ENCODE measurements at regions not wholly inside any gene's neighbourhood (a gene's known extent, or its start where the extent isn't known, plus 50 kb on each side); places are given as distances from the start of the nearest gene placed in this dataset.

DNA sequence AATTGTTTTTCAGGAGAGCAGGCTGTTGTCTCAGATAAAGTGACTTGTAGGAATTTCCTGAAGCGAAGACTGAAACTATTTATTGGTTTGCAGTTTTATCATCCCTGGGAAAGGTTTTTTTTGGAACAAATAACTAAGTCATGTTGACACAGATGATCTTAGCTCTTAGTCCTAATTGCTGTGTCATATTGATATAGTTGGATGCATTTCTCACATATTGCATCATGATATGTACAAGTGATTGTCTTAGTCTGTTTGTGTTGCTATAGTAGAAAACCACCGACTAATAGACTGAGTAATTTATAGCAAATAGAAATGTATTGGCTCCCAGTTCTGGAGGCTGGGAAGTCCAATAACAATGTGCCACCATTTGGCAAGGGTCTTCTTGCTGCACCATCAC lies 397.5 kb upstream of the PPP1R2C start:
- Histone ChIP-seq H3K4me3 (ENCODE audit: insufficient read depth, low read length) (no peak overlapping the region), H4K20me1 (ENCODE audit: insufficient read depth, low read length) (no peaks in the 10 kb centered on the region), H3K27ac (ENCODE audit: low read depth, low read length) (no peak overlapping the region), H3K4me2 (ENCODE audit: insufficient read depth, low read length) (no peak overlapping the region), H3K79me2 (ENCODE audit: insufficient read depth, low read length) (no peaks in the 10 kb centered on the region), H3K9me3 (ENCODE audit: low read depth, low read length) (no peaks in the 10 kb centered on the region), H2AFZ (ENCODE audit: low read length) (no peak overlapping the region), H3K36me3 (ENCODE audit: insufficient read depth, low read length) (no peaks in the 10 kb centered on the region), H3K27me3 (ENCODE audit: insufficient read depth, low read length) (no peaks in the 10 kb centered on the region), H3K4me1 (ENCODE audit: insufficient read depth, low read length) (no peaks in the 10 kb centered on the region)
- no peak for DNase-seq (ENCODE audit: insufficient read length, low spot score, missing footprints)
- TF ChIP-seq, protein P1, sequence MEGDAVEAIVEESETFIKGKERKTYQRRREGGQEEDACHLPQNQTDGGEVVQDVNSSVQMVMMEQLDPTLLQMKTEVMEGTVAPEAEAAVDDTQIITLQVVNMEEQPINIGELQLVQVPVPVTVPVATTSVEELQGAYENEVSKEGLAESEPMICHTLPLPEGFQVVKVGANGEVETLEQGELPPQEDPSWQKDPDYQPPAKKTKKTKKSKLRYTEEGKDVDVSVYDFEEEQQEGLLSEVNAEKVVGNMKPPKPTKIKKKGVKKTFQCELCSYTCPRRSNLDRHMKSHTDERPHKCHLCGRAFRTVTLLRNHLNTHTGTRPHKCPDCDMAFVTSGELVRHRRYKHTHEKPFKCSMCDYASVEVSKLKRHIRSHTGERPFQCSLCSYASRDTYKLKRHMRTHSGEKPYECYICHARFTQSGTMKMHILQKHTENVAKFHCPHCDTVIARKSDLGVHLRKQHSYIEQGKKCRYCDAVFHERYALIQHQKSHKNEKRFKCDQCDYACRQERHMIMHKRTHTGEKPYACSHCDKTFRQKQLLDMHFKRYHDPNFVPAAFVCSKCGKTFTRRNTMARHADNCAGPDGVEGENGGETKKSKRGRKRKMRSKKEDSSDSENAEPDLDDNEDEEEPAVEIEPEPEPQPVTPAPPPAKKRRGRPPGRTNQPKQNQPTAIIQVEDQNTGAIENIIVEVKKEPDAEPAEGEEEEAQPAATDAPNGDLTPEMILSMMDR (IDR thresholded peaks at IDR 0.05; ENCODE audit: extremely low read depth, low read depth, low read length): no peak

DNA sequence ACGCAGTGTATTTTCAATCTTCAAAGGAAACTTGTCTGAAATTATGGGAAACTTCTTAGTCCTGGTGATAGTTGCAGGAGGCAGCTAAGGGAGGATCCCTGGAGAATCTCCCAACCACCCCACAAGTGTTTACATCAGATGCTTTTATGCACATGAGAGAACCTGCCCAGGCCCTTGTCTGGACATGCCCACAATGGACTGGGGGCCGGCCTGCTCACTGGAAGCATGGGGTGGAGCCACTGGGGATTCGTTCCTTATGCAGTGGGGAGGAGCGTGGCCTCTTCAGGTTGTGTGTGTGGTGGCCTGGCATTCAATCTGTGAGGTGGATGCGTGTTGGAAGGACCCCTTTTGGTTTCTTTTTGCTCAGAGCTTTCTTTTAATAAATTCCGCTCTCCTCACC lies 398.7 kb upstream of the PPP1R2C start:
- Histone ChIP-seq H2AFZ (ENCODE audit: low read length) (no peak overlapping the region), H3K27ac (ENCODE audit: low read depth, low read length) (no peak overlapping the region), H3K4me2 (ENCODE audit: insufficient read depth, low read length) (no peak overlapping the region), H4K20me1 (ENCODE audit: insufficient read depth, low read length) (no peaks in the 10 kb centered on the region), H3K9me3 (ENCODE audit: low read depth, low read length) (no peaks in the 10 kb centered on the region), H3K4me1 (ENCODE audit: insufficient read depth, low read length) (no peaks in the 10 kb centered on the region), H3K79me2 (ENCODE audit: insufficient read depth, low read length) (no peaks in the 10 kb centered on the region), H3K4me3 (ENCODE audit: insufficient read depth, low read length) (no peak overlapping the region), H3K27me3 (ENCODE audit: insufficient read depth, low read length) (no peaks in the 10 kb centered on the region), H3K36me3 (ENCODE audit: insufficient read depth, low read length) (no peaks in the 10 kb centered on the region)
- no peak for DNase-seq (ENCODE audit: insufficient read length, low spot score, missing footprints)
- TF ChIP-seq, protein P1 (IDR thresholded peaks at IDR 0.05; ENCODE audit: extremely low read depth, low read depth, low read length): no peak

DNA sequence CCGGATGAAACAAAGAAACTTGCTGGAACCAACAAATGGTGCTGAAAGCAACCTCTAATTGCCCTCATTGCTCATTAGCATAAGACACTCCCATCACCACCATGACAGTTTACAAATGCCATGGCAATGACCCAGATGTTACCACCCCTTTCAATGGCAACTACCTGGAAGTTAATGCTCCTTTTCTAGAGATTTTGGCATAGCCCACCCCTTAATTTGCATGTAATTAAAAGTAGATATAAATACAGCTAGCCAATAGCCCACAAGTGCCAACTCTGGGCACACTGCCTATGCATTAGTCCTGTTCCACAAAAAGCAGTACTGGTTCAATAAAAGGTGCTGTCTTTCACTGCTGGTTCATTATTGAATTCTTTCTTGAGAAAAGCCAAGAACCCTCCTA lies 410.3 kb upstream of the PPP1R2C start:
- no peaks in the 10 kb centered on the region for H3K9me3 ChIP-seq (ENCODE audit: low read depth, low read length)
- no peak overlapping the region for H3K4me3 ChIP-seq (ENCODE audit: insufficient read depth, low read length)
- H3K79me2 ChIP-seq (ENCODE audit: insufficient read depth, low read length): no peaks in the 10 kb centered on the region
- H3K27me3 ChIP-seq (ENCODE audit: insufficient read depth, low read length): no peaks in the 10 kb centered on the region
- TF ChIP-seq, protein P1 (IDR thresholded peaks at IDR 0.05; ENCODE audit: extremely low read depth, low read depth, low read length): no peak
- no peak for DNase-seq (ENCODE audit: insufficient read length, low spot score, missing footprints)
- H3K4me2 ChIP-seq (ENCODE audit: insufficient read depth, low read length): no peak overlapping the region
- no peaks in the 10 kb centered on the region for H3K36me3 ChIP-seq (ENCODE audit: insufficient read depth, low read length)
- no peak overlapping the region for H3K27ac ChIP-seq (ENCODE audit: low read depth, low read length)
- H3K4me1 ChIP-seq (ENCODE audit: insufficient read depth, low read length): no peaks in the 10 kb centered on the region
- H4K20me1 ChIP-seq (ENCODE audit: insufficient read depth, low read length): no peaks in the 10 kb centered on the region
- H2AFZ ChIP-seq (ENCODE audit: low read length): no peak overlapping the region

DNA sequence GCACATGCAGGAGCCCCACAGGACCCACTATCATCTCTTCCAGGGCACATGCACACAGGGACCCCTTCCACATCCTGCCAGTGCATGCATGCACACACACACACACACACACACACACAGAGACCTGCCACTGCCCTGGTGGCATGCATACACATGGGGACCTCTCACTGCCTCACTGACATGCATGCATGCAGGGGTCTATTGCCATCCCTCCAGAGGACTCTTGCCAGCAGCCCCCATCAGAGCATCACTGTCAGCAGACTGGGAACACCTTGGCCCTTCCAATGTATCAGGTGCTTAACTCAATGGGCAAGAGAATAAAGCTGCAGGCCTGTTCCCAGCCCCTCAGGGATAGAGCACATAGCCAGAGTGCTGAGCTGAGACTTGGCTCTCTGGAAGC lies 433.6 kb upstream of the PPP1R2C start:
- H3K79me2 ChIP-seq (ENCODE audit: insufficient read depth, low read length): no peaks in the 10 kb centered on the region
- H2AFZ ChIP-seq (ENCODE audit: low read length): no peak overlapping the region
- no peak overlapping the region for H3K4me2 ChIP-seq (ENCODE audit: insufficient read depth, low read length)
- H3K9me3 ChIP-seq (ENCODE audit: low read depth, low read length): no peaks in the 10 kb centered on the region
- H3K27me3 ChIP-seq (ENCODE audit: insufficient read depth, low read length): no peaks in the 10 kb centered on the region
- DNase-seq (ENCODE audit: insufficient read length, low spot score, missing footprints): no peak
- H3K36me3 ChIP-seq (ENCODE audit: insufficient read depth, low read length): no peaks in the 10 kb centered on the region
- H3K4me1 ChIP-seq (ENCODE audit: insufficient read depth, low read length): no peaks in the 10 kb centered on the region
- H4K20me1 ChIP-seq (ENCODE audit: insufficient read depth, low read length): no peaks in the 10 kb centered on the region
- no peak overlapping the region for H3K4me3 ChIP-seq (ENCODE audit: insufficient read depth, low read length)
- TF ChIP-seq, protein P1 (IDR thresholded peaks at IDR 0.05; ENCODE audit: extremely low read depth, low read depth, low read length): no peak
- H3K27ac ChIP-seq (ENCODE audit: low read depth, low read length): no peak overlapping the region

Data from osteoblast (primary cell).